B cell (primary cell): ENCODE measurements at regions not wholly inside any gene's neighbourhood (a gene's known extent, or its start where the extent isn't known, plus 50 kb on each side); places are given as distances from the start of the nearest gene placed in this dataset.

Experiments used
- ATAC-seq: fragments of 200-7000 bp; cut with Tn5 transposase; one replicate; pipeline ENCODE4 v1.10.0; 2021; ENCODE audit warnings: low read depth, mild to moderate bottlenecking, moderate number of reproducible peaks, moderate library complexity
- CTCF ChIA-PET: fragments of 350-600 bp; sonication (Branson Sonifier 250); formaldehyde crosslinking; loops from one replicate; lab custom pipeline; 2021; ENCODE audit warnings: antibody characterized with exemption, inconsistent platforms; lab: Charles Lee
- POLR2A ChIA-PET: fragments of 350-600 bp; sonication (Branson Sonifier 250); formaldehyde crosslinking; loops from one replicate; lab custom pipeline; 2021; ENCODE audit warnings: antibody characterized with exemption; lab: Charles Lee
- DNase-seq: peaks from one replicate; pipeline ENCODE4 v3.0.0; 2013
- H2AFZ ChIP-seq: 2 replicates; pipeline ENCODE4 v1.6.1; 2012; ENCODE audit warnings: mild to moderate bottlenecking, low read depth, low read length; ENCODE audit not compliant: insufficient read depth, poor library complexity, severe bottlenecking
- H3K27ac ChIP-seq, 2 donors: 1 replicate in 1 of 2; 2 replicates in 1 of 2; pipeline ENCODE4 v1.5.1; 2012 to 2013; ENCODE audit warnings: low read length in 2 of 2, mild to moderate bottlenecking in 2 of 2, moderate library complexity in 1 of 2
- H3K27me3 ChIP-seq, 4 experiments: fragments of 200-600 bp in 1 of 4; sonication (generic) in 1 of 4; replicated peaks in 1 of 4; 1 replicate in 2 of 4; 2 replicates in 2 of 4; pipeline versions ENCODE4 v1.6.1 to v1.7.0; 2013 to 2016; ENCODE audit warnings: low read length in 3 of 4, mild to moderate bottlenecking in 2 of 4, mixed read lengths in 1 of 4, moderate library complexity in 1 of 4; ENCODE audit not compliant: insufficient read depth in 4 of 4, control insufficient read depth in 3 of 4; ENCODE audit errors: control extremely low read depth in 1 of 4
- H3K36me3 ChIP-seq, 2 experiments: replicated peaks in 1 of 2; 1 replicate in 1 of 2; 2 replicates in 1 of 2; pipeline versions ENCODE4 v1.6.1 to v1.7.1; 2013; ENCODE audit warnings: low read length in 1 of 2; ENCODE audit not compliant: insufficient read depth in 2 of 2, control insufficient read depth in 1 of 2; ENCODE audit errors: control extremely low read depth in 1 of 2, extremely low read depth in 1 of 2
- H3K4me1 ChIP-seq, 2 donors: fragments of 200-600 bp in 1 of 2; sonication (generic) in 1 of 2; 1 replicate in 1 of 2; 2 replicates in 1 of 2; pipeline versions ENCODE4 v1.5.1 to v1.6.1; 2013 to 2017; ENCODE audit warnings: low read length in 2 of 2; ENCODE audit not compliant: control insufficient read depth in 2 of 2, insufficient read depth in 2 of 2
- H3K4me2 ChIP-seq: replicated peaks from 2 replicates; pipeline ENCODE3; 2012; ENCODE audit warnings: mild to moderate bottlenecking, low read depth, low read length; ENCODE audit not compliant: poor library complexity, severe bottlenecking
- H3K4me3 ChIP-seq, 5 experiments: fragments of 200-600 bp in 1 of 5; sonication (generic) in 1 of 5; 1 replicate in 3 of 5; 2 replicates in 2 of 5; pipeline versions ENCODE4 v1.5.1 to v1.7.0; 2011 to 2016; ENCODE audit warnings: low read length in 4 of 5, mild to moderate bottlenecking in 4 of 5, low read depth in 2 of 5, control low read depth in 1 of 5, moderate library complexity in 1 of 5; ENCODE audit not compliant: insufficient read depth in 1 of 5; ENCODE audit errors: control extremely low read depth in 1 of 5, extremely low read depth in 1 of 5
- H3K79me2 ChIP-seq: fragments of 200-600 bp; sonication (generic); one replicate; pipeline ENCODE4 v1.6.0; 2016; ENCODE audit warnings: low read length; ENCODE audit not compliant: control insufficient read depth, insufficient read depth
- H3K9ac ChIP-seq: fragments of 200-600 bp; sonication (generic); 2 replicates; pipeline ENCODE4 v1.6.1; 2017; ENCODE audit warnings: mild to moderate bottlenecking, low read length, moderate library complexity
- H3K9me3 ChIP-seq, 3 donors: one replicate each; pipeline versions ENCODE4 v1.6.1 to v1.7.1; 2013; ENCODE audit warnings: low read length in 2 of 3; ENCODE audit not compliant: control insufficient read depth in 2 of 3, insufficient read depth in 1 of 3; ENCODE audit errors: control extremely low read depth in 1 of 3
- H4K20me1 ChIP-seq: 2 replicates; pipeline ENCODE4 v1.6.0; 2012; ENCODE audit warnings: mild to moderate bottlenecking, low read length; ENCODE audit not compliant: insufficient read depth, control insufficient read depth, poor library complexity, severe bottlenecking
- H3K27ac Mint-ChIP-seq: one replicate; pipeline ENCODE4 v1.8.0; 2021; ENCODE audit warnings: mixed read lengths
- H3K27me3 Mint-ChIP-seq: one replicate; pipeline ENCODE4 v1.8.0; 2021; ENCODE audit warnings: mixed read lengths
- H3K4me1 Mint-ChIP-seq: one replicate; pipeline ENCODE4 v1.8.0; 2021; ENCODE audit warnings: mixed read lengths
- H3K4me3 Mint-ChIP-seq: one replicate; pipeline ENCODE4 v1.8.0; 2021; ENCODE audit warnings: mixed read lengths
- H3K9me3 Mint-ChIP-seq: one replicate; pipeline ENCODE4 v1.8.0; 2022; ENCODE audit warnings: mixed read lengths; ENCODE audit not compliant: insufficient read depth
- EZH2 ChIP-seq: IDR thresholded peaks from 2 replicates; pipeline ENCODE4 v1.6.1; 2012; ENCODE audit warnings: borderline replicate concordance, low read depth, mild to moderate bottlenecking, moderate library complexity, low read length; ENCODE audit not compliant: insufficient read depth, poor library complexity, severe bottlenecking
- WGBS: methylation state at CpG from one replicate; pipeline ENCODE4 v1.1.5; 2013; ENCODE audit warnings: missing lambda C conversion rate; ENCODE audit not compliant: insufficient coverage; 5-methylcytosine and 5-hydroxymethylcytosine counted together
- intact Hi-C: fragments of 100-400 bp; cut with micrococcal nuclease; formaldehyde crosslinking; loops from one replicate; pipeline ENCODE4 v1.10.0; 2022
- TF ChIP-seq, protein P1 (sequence below): fragments of 200-600 bp; IDR thresholded peaks from one replicate; pipeline ENCODE4 v1.8.0; 2022; ENCODE audit warnings: antibody characterized with exemption, mild to moderate bottlenecking

DNA sequence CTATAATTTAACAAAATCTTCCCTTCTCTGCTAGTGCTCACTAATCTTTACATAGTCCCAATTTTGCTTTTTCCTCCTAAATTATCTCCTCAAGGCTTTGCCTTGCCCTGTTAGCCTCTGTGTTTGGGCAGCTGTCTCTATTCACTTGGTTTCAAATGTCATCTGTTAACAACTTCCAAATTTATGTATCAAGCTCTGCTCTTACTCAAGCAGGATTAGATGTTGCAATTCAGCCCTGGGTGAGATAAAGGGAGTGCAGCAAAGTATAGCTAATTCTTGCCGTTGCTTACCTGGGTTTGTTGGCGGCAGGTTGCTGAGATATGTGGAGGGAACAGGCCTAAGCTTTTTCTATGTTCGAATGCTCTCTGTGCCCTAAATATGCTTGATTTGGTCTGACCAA lies 483.8 kb downstream of the DMAC1 start:
- Histone ChIP-seq H3K36me3 (no peaks in the 10 kb centered on the region), H3K4me3 (no peak overlapping the region), H3K4me2 (no peak overlapping the region), H3K27me3 (peaks cover 0 to 3% (median 0%) of the 10 kb centered on the region in 4 experiments), H3K79me2 (no peaks in the 10 kb centered on the region), H2AFZ (no peak overlapping the region), H3K9me3 (peaks cover 0 to 21% (median 13%) of the 10 kb centered on the region in 3 donors), H3K4me1 (no peaks in the 10 kb centered on the region), H4K20me1 (no peaks in the 10 kb centered on the region), H3K9ac (no peak overlapping the region), H3K27ac (no peak overlapping the region)
- TF ChIP-seq, protein P1, sequence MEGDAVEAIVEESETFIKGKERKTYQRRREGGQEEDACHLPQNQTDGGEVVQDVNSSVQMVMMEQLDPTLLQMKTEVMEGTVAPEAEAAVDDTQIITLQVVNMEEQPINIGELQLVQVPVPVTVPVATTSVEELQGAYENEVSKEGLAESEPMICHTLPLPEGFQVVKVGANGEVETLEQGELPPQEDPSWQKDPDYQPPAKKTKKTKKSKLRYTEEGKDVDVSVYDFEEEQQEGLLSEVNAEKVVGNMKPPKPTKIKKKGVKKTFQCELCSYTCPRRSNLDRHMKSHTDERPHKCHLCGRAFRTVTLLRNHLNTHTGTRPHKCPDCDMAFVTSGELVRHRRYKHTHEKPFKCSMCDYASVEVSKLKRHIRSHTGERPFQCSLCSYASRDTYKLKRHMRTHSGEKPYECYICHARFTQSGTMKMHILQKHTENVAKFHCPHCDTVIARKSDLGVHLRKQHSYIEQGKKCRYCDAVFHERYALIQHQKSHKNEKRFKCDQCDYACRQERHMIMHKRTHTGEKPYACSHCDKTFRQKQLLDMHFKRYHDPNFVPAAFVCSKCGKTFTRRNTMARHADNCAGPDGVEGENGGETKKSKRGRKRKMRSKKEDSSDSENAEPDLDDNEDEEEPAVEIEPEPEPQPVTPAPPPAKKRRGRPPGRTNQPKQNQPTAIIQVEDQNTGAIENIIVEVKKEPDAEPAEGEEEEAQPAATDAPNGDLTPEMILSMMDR, result no peak
- no peak for TF ChIP-seq EZH2
- H3K27me3 Mint-ChIP-seq, result no peaks in the 10 kb centered on the region
- ATAC-seq, result no peak
- no peak overlapping the region for H3K4me3 Mint-ChIP-seq
- intact Hi-C loops, result no loop called here
- ChIA-PET CTCF (no interaction called here), POLR2A (no interaction called here)
- DNase-seq, result no peak
- no peak overlapping the region for H3K27ac Mint-ChIP-seq
- H3K9me3 Mint-ChIP-seq, result peaks cover 13% of the 10 kb centered on the region
- 96% methylated on average over 3 of the region's 3 CpGs for WGBS
- H3K4me1 Mint-ChIP-seq, result no peaks in the 10 kb centered on the region

DNA sequence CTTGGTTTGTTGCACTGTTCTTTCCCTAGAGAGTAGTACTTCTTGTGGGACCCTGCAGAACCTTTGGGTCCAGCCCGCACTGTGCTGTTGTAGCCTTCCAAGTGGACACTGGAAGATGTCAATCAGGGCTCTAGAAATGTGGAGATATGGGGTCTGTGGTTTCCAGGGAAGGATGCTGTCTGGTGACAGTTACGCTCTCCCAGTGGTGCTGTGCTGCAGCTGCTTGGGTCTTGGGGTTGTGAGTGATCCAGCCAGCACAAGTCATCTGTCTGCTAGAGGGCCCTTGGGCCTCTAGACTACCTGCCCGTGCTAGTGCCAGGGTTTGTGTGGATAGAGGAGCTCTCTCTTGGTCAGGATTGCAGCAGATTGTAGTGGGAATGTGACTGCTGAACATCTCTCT lies 484.5 kb downstream of the DMAC1 start:
- no peak for ATAC-seq
- no peak for TF ChIP-seq EZH2
- TF ChIP-seq, protein P1, result no peak
- H3K4me2 ChIP-seq, result no peak overlapping the region
- intact Hi-C loops, result no loop called here
- H2AFZ ChIP-seq, result no peak overlapping the region
- H3K27me3 ChIP-seq, result peaks cover 0 to 3% (median 0%) of the 10 kb centered on the region in 4 experiments
- peaks cover 0 to 21% (median 16%) of the 10 kb centered on the region in 3 donors for H3K9me3 ChIP-seq
- WGBS, result 95% methylated on average over 2 of the region's 3 CpGs
- H3K4me3 ChIP-seq, result no peak overlapping the region
- Mint-ChIP-seq H3K9me3 (peaks cover 16% of the 10 kb centered on the region), H3K27ac (no peak overlapping the region), H3K4me3 (no peak overlapping the region), H3K4me1 (no peaks in the 10 kb centered on the region), H3K27me3 (no peaks in the 10 kb centered on the region)
- CTCF ChIA-PET, result no interaction called here
- H3K79me2 ChIP-seq, result no peaks in the 10 kb centered on the region
- no peak for DNase-seq
- no peaks in the 10 kb centered on the region for H4K20me1 ChIP-seq
- no peaks in the 10 kb centered on the region for H3K4me1 ChIP-seq
- no peak overlapping the region for H3K27ac ChIP-seq
- POLR2A ChIA-PET, result no interaction called here
- H3K9ac ChIP-seq, result no peak overlapping the region
- no peaks in the 10 kb centered on the region for H3K36me3 ChIP-seq
